ENCODE measurements at regions not wholly inside any gene's neighbourhood (a gene's known extent, or its start where the extent isn't known, plus 50 kb on each side); places are given as distances from the start of the nearest gene placed in this dataset.

GRCh38 chr3:150306906-150307305 lies 101.2 kb upstream of the TSC22D2 start:
- WGBS (ENCODE audit: insufficient coverage) = no CpG with 5 or more reads among the region's 5 CpGs
- no peaks in the 10 kb centered on the region for H3K27me3 ChIP-seq (ENCODE audit: control insufficient read depth in 2 of 2, insufficient read depth in 2 of 2, low read length in 2 of 2)
- intact Hi-C loops (cut with micrococcal nuclease) = no loop called here
- TF ChIP-seq CTCF (IDR thresholded peaks at IDR 0.05) = no peak
- no peak overlapping the region for H3K27ac Mint-ChIP-seq
- H4K20me1 ChIP-seq (ENCODE audit: insufficient read depth, low read length) = no peaks in the 10 kb centered on the region
- no peak for DNase-seq
- H3K36me3 ChIP-seq (replicated peaks in 1 of 2; ENCODE audit: control insufficient read depth in 1 of 2, insufficient read depth in 2 of 2, low read length in 2 of 2) = no peaks in the 10 kb centered on the region
- no peaks in the 10 kb centered on the region for H3K79me2 ChIP-seq (ENCODE audit: insufficient read depth, low read length)
- H3K4me2 ChIP-seq (replicated peaks; ENCODE audit: extremely low read depth, low read length, poor library complexity, severe bottlenecking) = no peak overlapping the region
- no peak overlapping the region for H3K27ac ChIP-seq (ENCODE audit: low read depth in 1 of 2, low read length in 2 of 2)
- H3K36me3 Mint-ChIP-seq = no peaks in the 10 kb centered on the region
- peaks cover 0 to 3% (median 0%) of the 10 kb centered on the region in 3 donors for H3K27me3 Mint-ChIP-seq (ENCODE audit: low read depth in 3 of 3)
- no peaks in the 10 kb centered on the region for H3K4me1 Mint-ChIP-seq
- no peaks in the 10 kb centered on the region for H3K4me1 ChIP-seq (ENCODE audit: control insufficient read depth in 1 of 2, insufficient read depth in 2 of 2, low read length in 2 of 2)
- H3K9me3 Mint-ChIP-seq = no peaks in the 10 kb centered on the region
- H3K9me3 ChIP-seq (replicated peaks in 1 of 2; ENCODE audit: control insufficient read depth in 1 of 2, insufficient read depth in 1 of 2, low read length in 2 of 2) = no peaks in the 10 kb centered on the region
- H3K4me3 Mint-ChIP-seq = no peak overlapping the region
- no peak overlapping the region for H3K9ac ChIP-seq (ENCODE audit: insufficient read depth, low read length, poor library complexity, severe bottlenecking)
- H2AFZ ChIP-seq (ENCODE audit: insufficient read depth, low read depth, low read length, poor library complexity, severe bottlenecking) = no peak overlapping the region
- no peak overlapping the region for H3K4me3 ChIP-seq (replicated peaks in 1 of 3; ENCODE audit: low read depth in 2 of 3, low read length in 3 of 3)

DNA sequence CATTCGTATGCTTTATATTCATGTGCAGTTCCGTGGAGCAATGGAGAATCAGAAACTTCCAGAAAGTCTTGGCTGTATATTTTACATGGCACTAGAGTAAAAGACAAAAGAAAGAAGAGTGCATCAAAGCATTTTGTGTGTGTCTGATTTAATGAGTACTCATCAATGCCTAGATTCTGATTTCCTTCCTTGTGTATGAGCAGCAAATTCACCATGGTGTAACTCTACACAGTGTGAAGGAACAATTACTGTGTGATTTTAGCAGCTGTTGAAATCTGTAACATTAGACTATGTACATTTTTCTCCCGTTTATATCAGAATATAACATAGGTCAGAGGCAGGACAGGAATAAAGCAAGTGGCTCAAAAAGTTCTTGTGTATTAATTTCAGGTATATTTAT lies 102.0 kb upstream of the TSC22D2 start:
- no peaks in the 10 kb centered on the region for H3K36me3 Mint-ChIP-seq
- 71% methylated on average over 1 of the region's 3 CpGs for WGBS (ENCODE audit: insufficient coverage)
- H3K4me2 ChIP-seq (replicated peaks; ENCODE audit: extremely low read depth, low read length, poor library complexity, severe bottlenecking) = no peak overlapping the region

More for the DNA sequence above, 102.0 kb upstream of the TSC22D2 start:
- H3K79me2 ChIP-seq (ENCODE audit: insufficient read depth, low read length) = no peaks in the 10 kb centered on the region
- H3K4me1 Mint-ChIP-seq = no peaks in the 10 kb centered on the region
- no peak for DNase-seq
- TF ChIP-seq CTCF (IDR thresholded peaks at IDR 0.05) = no peak
- peaks cover 0 to 3% (median 0%) of the 10 kb centered on the region in 3 donors for H3K27me3 Mint-ChIP-seq (ENCODE audit: low read depth in 3 of 3)
- no peak overlapping the region for H3K4me3 ChIP-seq (replicated peaks in 1 of 3; ENCODE audit: low read depth in 2 of 3, low read length in 3 of 3)
- H3K4me3 Mint-ChIP-seq = no peak overlapping the region
- H3K9me3 ChIP-seq (replicated peaks in 1 of 2; ENCODE audit: control insufficient read depth in 1 of 2, insufficient read depth in 1 of 2, low read length in 2 of 2) = no peaks in the 10 kb centered on the region
- intact Hi-C loops (cut with micrococcal nuclease) = no loop called here
- H3K9ac ChIP-seq (ENCODE audit: insufficient read depth, low read length, poor library complexity, severe bottlenecking) = no peak overlapping the region
- no peak overlapping the region for H3K27ac ChIP-seq (ENCODE audit: low read depth in 1 of 2, low read length in 2 of 2)
- no peaks in the 10 kb centered on the region for H3K9me3 Mint-ChIP-seq
- H4K20me1 ChIP-seq (ENCODE audit: insufficient read depth, low read length) = no peaks in the 10 kb centered on the region
- no peaks in the 10 kb centered on the region for H3K27me3 ChIP-seq (ENCODE audit: control insufficient read depth in 2 of 2, insufficient read depth in 2 of 2, low read length in 2 of 2)
- no peak overlapping the region for H2AFZ ChIP-seq (ENCODE audit: insufficient read depth, low read depth, low read length, poor library complexity, severe bottlenecking)
- no peak overlapping the region for H3K27ac Mint-ChIP-seq
- H3K36me3 ChIP-seq (replicated peaks in 1 of 2; ENCODE audit: control insufficient read depth in 1 of 2, insufficient read depth in 2 of 2, low read length in 2 of 2) = no peaks in the 10 kb centered on the region
- H3K4me1 ChIP-seq (ENCODE audit: control insufficient read depth in 1 of 2, insufficient read depth in 2 of 2, low read length in 2 of 2) = no peaks in the 10 kb centered on the region

Measured in CD14-positive monocyte (primary cell).